OCI-LY3 (cell line): ENCODE measurements at regions not wholly inside any gene's neighbourhood (a gene's known extent, or its start where the extent isn't known, plus 50 kb on each side); places are given as distances from the start of the nearest gene placed in this dataset.

Experiments used
- H2AFZ ChIP-seq: fragments of 200-600, 300-600 bp; shearing (Covaris generic); 2 replicates; pipeline ENCODE4 v1.6.0; 2014; ENCODE audit warnings: antibody characterized with exemption, low read depth, low read length
- H3K27ac ChIP-seq: fragments of 200-600, 300-600 bp; sonication (generic); 2 replicates; pipeline ENCODE4 v1.5.1; 2014; ENCODE audit warnings: mild to moderate bottlenecking, low read length, moderate library complexity, mixed read lengths
- H3K27me3 ChIP-seq: fragments of 200-600, 300-600 bp; sonication (generic); 2 replicates; pipeline ENCODE4 v1.6.1; 2014; ENCODE audit warnings: low read depth, low read length, mixed read lengths
- H3K36me3 ChIP-seq: fragments of 200-600, 300-600 bp; sonication (generic); replicated peaks from 2 replicates; pipeline ENCODE3; 2014; ENCODE audit warnings: low read depth, low read length, mixed read lengths
- H3K4me1 ChIP-seq: fragments of 300-600, 200-600 bp; sonication (generic); 2 replicates; pipeline ENCODE4 v1.6.1; 2014; ENCODE audit warnings: low read length, mixed read lengths
- H3K4me2 ChIP-seq: fragments of 200-600, 300-600 bp; sonication (generic); 2 replicates; pipeline ENCODE4 v1.6.1; 2014; ENCODE audit warnings: low read length, mixed read lengths
- H3K4me3 ChIP-seq: fragments of 300-600, 200-600 bp; sonication (generic); 2 replicates; pipeline ENCODE4 v1.5.1; 2014; ENCODE audit warnings: antibody characterized with exemption, mild to moderate bottlenecking, low read length, moderate library complexity
- H3K79me2 ChIP-seq: fragments of 300-600, 200-600 bp; shearing (Covaris generic); 2 replicates; pipeline ENCODE4 v1.6.1; 2014; ENCODE audit warnings: mild to moderate bottlenecking, low read length, mixed read lengths
- H3K9ac ChIP-seq: fragments of 300-600, 200-600 bp; shearing (Covaris generic); 2 replicates; pipeline ENCODE4 v1.6.0; 2014; ENCODE audit warnings: mild to moderate bottlenecking, low read length, moderate library complexity
- H3K9me3 ChIP-seq: fragments of 200-600, 300-600 bp; shearing (Covaris generic); 2 replicates; pipeline ENCODE4 v1.6.1; 2014; ENCODE audit warnings: low read length, mixed read lengths; ENCODE audit not compliant: insufficient read depth
- H4K20me1 ChIP-seq: fragments of 200-600, 300-600 bp; sonication (generic); 2 replicates; pipeline ENCODE4 v1.6.1; 2016; ENCODE audit warnings: low read length, mixed read lengths; ENCODE audit not compliant: insufficient read depth
- CTCF ChIP-seq: fragments of 200-600, 300-600 bp; sonication (generic); IDR thresholded peaks from 2 replicates; pipeline ENCODE4 v1.5.1; 2014; ENCODE audit warnings: antibody characterized with exemption, low read length, low read depth
- EZH2phosphoT487 ChIP-seq: fragments of 200-600 bp; shearing (Covaris generic); IDR thresholded peaks from 2 replicates; pipeline ENCODE4 v1.6.1; 2018; ENCODE audit warnings: antibody characterized with exemption, mixed run types, low read depth

GRCh38 chr14:53550776-53551175 is 397.7 kb upstream of the DDHD1 start:
- Histone ChIP-seq H3K4me3 (no peak overlapping the region), H3K9ac (no peak overlapping the region), H3K27me3 (no peaks in the 10 kb centered on the region), H3K4me2 (no peak overlapping the region), H3K27ac (no peak overlapping the region), H4K20me1 (no peaks in the 10 kb centered on the region), H3K4me1 (peaks cover 17% of the 10 kb centered on the region), H3K79me2 (no peaks in the 10 kb centered on the region), H2AFZ (no peak overlapping the region), H3K9me3 (no peaks in the 10 kb centered on the region), H3K36me3 (no peaks in the 10 kb centered on the region)
- TF ChIP-seq EZH2phosphoT487: no peak

GRCh38 chr14:53549956-53550355 is 396.8 kb upstream of the DDHD1 start:
- Histone ChIP-seq H3K9ac (no peak overlapping the region), H2AFZ (no peak overlapping the region), H3K27me3 (no peaks in the 10 kb centered on the region), H3K4me3 (no peak overlapping the region), H3K79me2 (no peaks in the 10 kb centered on the region), H4K20me1 (no peaks in the 10 kb centered on the region), H3K27ac (no peak overlapping the region), H3K4me2 (no peak overlapping the region), H3K4me1 (peaks cover 25% of the 10 kb centered on the region), H3K36me3 (no peaks in the 10 kb centered on the region), H3K9me3 (no peaks in the 10 kb centered on the region)
- TF ChIP-seq EZH2phosphoT487 (no peak), CTCF (no peak)

- no peaks in the 10 kb centered on the region for H3K9me3 ChIP-seq
- H4K20me1 ChIP-seq: no peaks in the 10 kb centered on the region
- H3K4me1 ChIP-seq: peaks cover 47% of the 10 kb centered on the region
- peak overlapping the region; percentile 34 for H3K4me2 ChIP-seq
- no peak overlapping the region; the same call in 1 of the 2 replicates for H3K9ac ChIP-seq
- peak overlapping the region; percentile 24; the same call in 1 of the 2 replicates for H3K27ac ChIP-seq
- H3K27me3 ChIP-seq: no peaks in the 10 kb centered on the region
- no peaks in the 10 kb centered on the region for H3K79me2 ChIP-seq
- TF ChIP-seq CTCF (no peak), EZH2phosphoT487 (no peak)
- no peaks in the 10 kb centered on the region for H3K36me3 ChIP-seq
- no peak overlapping the region for H3K4me3 ChIP-seq
- peak overlapping the region; percentile 44; the same call in 1 of the 2 replicates for H2AFZ ChIP-seq
These were observed 394.5 kb upstream of the DDHD1 start for GRCh38 chr14:53547593-53547992.

GRCh38 chr14:53545217-53545616 is 392.1 kb upstream of the DDHD1 start:
- no peaks in the 10 kb centered on the region for H3K27me3 ChIP-seq
- no peak for TF ChIP-seq EZH2phosphoT487
- no peak for TF ChIP-seq CTCF

More at GRCh38 chr14:53545217-53545616, 392.1 kb upstream of the DDHD1 start:
- Histone ChIP-seq H3K79me2 (no peaks in the 10 kb centered on the region), H3K9ac (no peak overlapping the region), H3K27ac (peak overlapping the region; percentile 28; the same call in 1 of the 2 replicates), H3K4me1 (peaks cover 50% of the 10 kb centered on the region), H3K4me2 (peak overlapping the region; percentile 8; the same call in 1 of the 2 replicates), H2AFZ (no peak overlapping the region), H3K9me3 (no peaks in the 10 kb centered on the region), H4K20me1 (no peaks in the 10 kb centered on the region), H3K4me3 (no peak overlapping the region), H3K36me3 (no peaks in the 10 kb centered on the region)
